Subcutaneous abdominal adipose tissue (tissue), 5 donors: ENCODE measurements at regions not wholly inside any gene's neighbourhood (a gene's known extent, or its start where the extent isn't known, plus 50 kb on each side); places are given as distances from the start of the nearest gene placed in this dataset.
"Not testable (repeated sequence)": the region's sequence is repeated elsewhere in the genome, so short reads cannot be mapped to it uniquely, and the experiment has no call there.

Experiments
- H3K27ac ChIP-seq: one replicate; pipeline ENCODE4 v1.7.0; 2013; ENCODE audit warnings: low read depth, mild to moderate bottlenecking, inconsistent platforms, low read length, moderate library complexity
- H3K27me3 ChIP-seq, 5 donors: one replicate each; pipeline ENCODE4 v1.7.0; 2013; ENCODE audit warnings: low read length in 5 of 5, inconsistent platforms in 1 of 5; ENCODE audit not compliant: control insufficient read depth in 5 of 5, insufficient read depth in 4 of 5
- H3K36me3 ChIP-seq, 5 donors: one replicate each; pipeline ENCODE4 v1.7.0; 2013; ENCODE audit warnings: low read length in 5 of 5; ENCODE audit not compliant: control insufficient read depth in 5 of 5, insufficient read depth in 5 of 5
- H3K4me1 ChIP-seq, 5 donors: one replicate each; pipeline ENCODE4 v1.7.0; 2013; ENCODE audit warnings: low read length in 5 of 5, mild to moderate bottlenecking in 3 of 5, moderate library complexity in 1 of 5; ENCODE audit not compliant: control insufficient read depth in 5 of 5, insufficient read depth in 5 of 5
- H3K4me3 ChIP-seq, 5 donors: one replicate each; pipeline ENCODE4 v1.7.0; 2013; ENCODE audit warnings: low read length in 5 of 5, low read depth in 1 of 5
- H3K9ac ChIP-seq, 5 donors: one replicate each; pipeline ENCODE4 v1.7.0; 2013; ENCODE audit warnings: low read length in 5 of 5, mild to moderate bottlenecking in 4 of 5, moderate library complexity in 3 of 5
- H3K9me3 ChIP-seq, 5 donors: one replicate each; pipeline ENCODE4 v1.7.0; 2013; ENCODE audit warnings: low read length in 5 of 5; ENCODE audit not compliant: control insufficient read depth in 5 of 5
- donor health status: healthy.
- donor health status: healthy.
- donor health status: healthy.
- donor health status: healthy.
- donor health status: healthy.

- Histone ChIP-seq H3K9ac (no peak overlapping the region), H3K27ac (no peak overlapping the region), H3K4me3 (no peak overlapping the region), H3K36me3 (no peaks in the 10 kb centered on the region), H3K9me3 (no peaks in the 10 kb centered on the region), H3K4me1 (no peaks in the 10 kb centered on the region), H3K27me3 (no peaks in the 10 kb centered on the region)
These were observed 559.5 kb downstream of the PIK3C3 start for GRCh38 chr18:42514512-42514911.

- Histone ChIP-seq H3K27me3 (no peaks in the 10 kb centered on the region), H3K4me3 (no peak overlapping the region), H3K36me3 (no peaks in the 10 kb centered on the region), H3K9me3 (no peaks in the 10 kb centered on the region), H3K27ac (no peak overlapping the region), H3K4me1 (no peaks in the 10 kb centered on the region), H3K9ac (no peak overlapping the region)
These were observed 562.9 kb downstream of the PIK3C3 start for GRCh38 chr18:42517896-42518295.

GRCh38 chr18:42518331-42518730 is 563.3 kb downstream of the PIK3C3 start:
- H3K27ac ChIP-seq, H3K4me3 ChIP-seq, H3K36me3 ChIP-seq, H3K4me1 ChIP-seq, H3K9ac ChIP-seq, H3K27me3 ChIP-seq, H3K9me3 ChIP-seq: not testable (repeated sequence)

GRCh38 chr18:42520138-42520537 is 565.1 kb downstream of the PIK3C3 start:
- no peaks in the 10 kb centered on the region for H3K4me1 ChIP-seq
- H3K4me3 ChIP-seq, result no peak overlapping the region
- H3K9me3 ChIP-seq, result no peaks in the 10 kb centered on the region
- no peaks in the 10 kb centered on the region for H3K27me3 ChIP-seq
- H3K27ac ChIP-seq, result no peak overlapping the region
- no peaks in the 10 kb centered on the region for H3K36me3 ChIP-seq
- H3K9ac ChIP-seq, result no peak overlapping the region

GRCh38 chr18:42525905-42526304 is 570.9 kb downstream of the PIK3C3 start:
- Histone ChIP-seq H3K36me3 (no peaks in the 10 kb centered on the region), H3K4me1 (no peaks in the 10 kb centered on the region), H3K27ac (no peak overlapping the region), H3K4me3 (no peak overlapping the region), H3K9me3 (no peaks in the 10 kb centered on the region), H3K9ac (no peak overlapping the region), H3K27me3 (no peaks in the 10 kb centered on the region)

- no peaks in the 10 kb centered on the region for H3K9me3 ChIP-seq
- no peak overlapping the region for H3K4me3 ChIP-seq
- no peak overlapping the region for H3K27ac ChIP-seq
- no peaks in the 10 kb centered on the region for H3K27me3 ChIP-seq
- H3K4me1 ChIP-seq, result no peaks in the 10 kb centered on the region
- H3K9ac ChIP-seq, result no peak overlapping the region
- H3K36me3 ChIP-seq, result no peaks in the 10 kb centered on the region
These were observed 572.7 kb downstream of the PIK3C3 start for GRCh38 chr18:42527766-42528165.

GRCh38 chr18:42530276-42530675 is 575.2 kb downstream of the PIK3C3 start:
- Histone ChIP-seq H3K4me3 (no peak overlapping the region), H3K9ac (no peak overlapping the region), H3K27me3 (no peaks in the 10 kb centered on the region), H3K4me1 (no peaks in the 10 kb centered on the region), H3K9me3 (no peaks in the 10 kb centered on the region), H3K27ac (no peak overlapping the region), H3K36me3 (no peaks in the 10 kb centered on the region)

- Histone ChIP-seq H3K4me3 (no peak overlapping the region), H3K27me3 (no peaks in the 10 kb centered on the region), H3K9me3 (no peaks in the 10 kb centered on the region)
These were observed 577.1 kb downstream of the PIK3C3 start for GRCh38 chr18:42532119-42532518.

GRCh38 chr18:42533009-42533575 is 578.1 kb downstream of the PIK3C3 start:
- Histone ChIP-seq H3K36me3 (no peaks in the 10 kb centered on the region), H3K9ac (no peak overlapping the region), H3K4me3 (no peak overlapping the region), H3K27ac (no peak overlapping the region), H3K9me3 (no peaks in the 10 kb centered on the region), H3K4me1 (no peaks in the 10 kb centered on the region), H3K27me3 (no peaks in the 10 kb centered on the region)

More at GRCh38 chr18:42532119-42532518, 577.1 kb downstream of the PIK3C3 start:
- no peaks in the 10 kb centered on the region for H3K36me3 ChIP-seq
- H3K27ac ChIP-seq, result no peak overlapping the region
- H3K9ac ChIP-seq, result no peak overlapping the region
- H3K4me1 ChIP-seq, result no peaks in the 10 kb centered on the region

- no peak overlapping the region for H3K27ac ChIP-seq
- H3K4me1 ChIP-seq, result no peaks in the 10 kb centered on the region
These were observed 578.6 kb downstream of the PIK3C3 start for GRCh38 chr18:42533616-42534015.

GRCh38 chr18:42534313-42534712 is 579.3 kb downstream of the PIK3C3 start:
- no peaks in the 10 kb centered on the region for H3K4me1 ChIP-seq
- no peak overlapping the region for H3K9ac ChIP-seq
- H3K27ac ChIP-seq, result no peak overlapping the region
- H3K36me3 ChIP-seq, result no peaks in the 10 kb centered on the region
- H3K9me3 ChIP-seq, result no peaks in the 10 kb centered on the region
- no peak overlapping the region for H3K4me3 ChIP-seq
- no peaks in the 10 kb centered on the region for H3K27me3 ChIP-seq

More at GRCh38 chr18:42533616-42534015, 578.6 kb downstream of the PIK3C3 start:
- no peak overlapping the region for H3K4me3 ChIP-seq
- no peaks in the 10 kb centered on the region for H3K27me3 ChIP-seq
- no peaks in the 10 kb centered on the region for H3K36me3 ChIP-seq
- H3K9me3 ChIP-seq, result no peaks in the 10 kb centered on the region
- H3K9ac ChIP-seq, result no peak overlapping the region
